Stimulated activated CD4-positive, alpha-beta T cell treated with anti-CD3 and anti-CD28 coated beads, Interleukin-2, amount 100 ng/mL, for 24 hours (primary cell): ENCODE measurements at regions not wholly inside any gene's neighbourhood (a gene's known extent, or its start where the extent isn't known, plus 50 kb on each side); places are given as distances from the start of the nearest gene placed in this dataset.

Experiments used
- DNase-seq, 2 donors: peaks; one replicate each; pipeline ENCODE4 v3.0.0-alpha.2; 2020

- DNase-seq, result no peak
Measured at GRCh38 chr12:92340003-92340402, 194.4 kb upstream of the BTG1 start.

- DNase-seq, result no peak
Measured at GRCh38 chr12:92339198-92339821, 193.7 kb upstream of the BTG1 start.

GRCh38 chr12:92338671-92339070 is 193.0 kb upstream of the BTG1 start:
- DNase-seq, result no peak

GRCh38 chr12:92338102-92338501 is 192.5 kb upstream of the BTG1 start:
- DNase-seq, result no peak

GRCh38 chr12:92337128-92337527 is 191.5 kb upstream of the BTG1 start:
- no peak for DNase-seq

- DNase-seq, result no peak
Measured at GRCh38 chr12:92336641-92337040, 191.0 kb upstream of the BTG1 start.

- no peak for DNase-seq
Measured at GRCh38 chr12:92335831-92336230, 190.2 kb upstream of the BTG1 start.

GRCh38 chr12:92334552-92334951 is 188.9 kb upstream of the BTG1 start:
- DNase-seq, result no peak

- DNase-seq, result no peak
Measured at GRCh38 chr12:92332552-92332951, 186.9 kb upstream of the BTG1 start.

- DNase-seq, result no peak
Measured at GRCh38 chr12:92331383-92331782, 185.7 kb upstream of the BTG1 start.

- no peak for DNase-seq
Measured at GRCh38 chr12:92330654-92331053, 185.0 kb upstream of the BTG1 start.

- no peak for DNase-seq
Measured at GRCh38 chr12:92326877-92327276, 181.2 kb upstream of the BTG1 start.

GRCh38 chr12:92324849-92325500 is 179.3 kb upstream of the BTG1 start:
- DNase-seq, result no peak

- DNase-seq, result no peak
Measured at GRCh38 chr12:92312463-92312964, 166.9 kb upstream of the BTG1 start.

- no peak for DNase-seq
Measured at GRCh38 chr12:92304371-92305055, 158.9 kb upstream of the BTG1 start.

GRCh38 chr12:92302041-92302829 is 156.6 kb upstream of the BTG1 start:
- DNase-seq, result no peak

- DNase-seq, result no peak
Measured at GRCh38 chr12:92301356-92301755, 155.7 kb upstream of the BTG1 start.

- DNase-seq, result no peak
Measured at GRCh38 chr12:92300777-92301176, 155.1 kb upstream of the BTG1 start.

GRCh38 chr12:92299744-92300143 is 154.1 kb upstream of the BTG1 start:
- DNase-seq, result no peak

GRCh38 chr12:92299344-92299743 is 153.7 kb upstream of the BTG1 start:
- DNase-seq, result no peak

GRCh38 chr12:92297932-92298696 is 152.5 kb upstream of the BTG1 start:
- DNase-seq, result no peak

- no peak for DNase-seq
Measured at GRCh38 chr12:92297405-92297804, 151.8 kb upstream of the BTG1 start.

- no peak for DNase-seq
Measured at GRCh38 chr12:92295523-92295922, 149.9 kb upstream of the BTG1 start.
